Spleen (tissue), 11 donors: ENCODE measurements at regions not wholly inside any gene's neighbourhood (a gene's known extent, or its start where the extent isn't known, plus 50 kb on each side); places are given as distances from the start of the nearest gene placed in this dataset.

Experiments
- DNase-seq: peaks from one replicate; pipeline ENCODE4 v3.0.0-alpha.2; 2020
- H3K27ac ChIP-seq, 8 donors: fragments of 200-600 bp; sonication (generic) in 7 of 8; 1 replicate in 4 of 8; 2 replicates in 4 of 8; pipeline versions ENCODE4 v1.5.0 to v1.8.0; 2016 to 2021; ENCODE audit warnings: inconsistent platforms in 4 of 8, mild to moderate bottlenecking in 4 of 8, moderate library complexity in 1 of 8
- H3K27me3 ChIP-seq, 7 donors: fragments of 200-600 bp; sonication (generic) in 6 of 7; replicated peaks in 1 of 7; 1 replicate in 4 of 7; 2 replicates in 3 of 7; pipeline versions ENCODE4 v1.5.0 to v1.8.0; 2016 to 2021; ENCODE audit warnings: inconsistent platforms in 3 of 7, mild to moderate bottlenecking in 1 of 7
- H3K36me3 ChIP-seq, 6 donors: fragments of 200-600 bp; sonication (generic) in 5 of 6; 1 replicate in 4 of 6; 2 replicates in 2 of 6; pipeline versions ENCODE4 v1.5.0 to v1.8.0; 2016 to 2021; ENCODE audit warnings: inconsistent platforms in 2 of 6
- H3K4me1 ChIP-seq, 6 donors: fragments of 200-600 bp; sonication (generic) in 5 of 6; 1 replicate in 3 of 6; 2 replicates in 3 of 6; pipeline versions ENCODE4 v1.5.0 to v1.8.0; 2016 to 2021; ENCODE audit warnings: inconsistent platforms in 3 of 6
- H3K4me3 ChIP-seq, 8 donors: fragments of 200-600 bp; sonication (generic) in 7 of 8; 1 replicate in 4 of 8; 2 replicates in 4 of 8; pipeline versions ENCODE4 v1.5.0 to v1.8.0; 2016 to 2021; ENCODE audit warnings: inconsistent platforms in 4 of 8, mild to moderate bottlenecking in 4 of 8, moderate library complexity in 2 of 8
- H3K9me3 ChIP-seq, 8 donors: fragments of 200-600 bp; sonication (generic) in 7 of 8; 1 replicate in 4 of 8; 2 replicates in 4 of 8; pipeline versions ENCODE4 v1.5.0 to v1.8.0; 2016 to 2021; ENCODE audit warnings: inconsistent platforms in 4 of 8
- CTCF ChIP-seq, 11 experiments: fragments of 200-600 bp in 7 of 11; fragments of 450-650 bp in 4 of 11; sonication (generic) in 4 of 11; IDR thresholded peaks in 8 of 11; conservative IDR thresholded peaks in 3 of 11; 1 replicate in 7 of 11; 2 replicates in 4 of 11; pipeline versions ENCODE4 v1.4.0 to v1.8.0; 2016 to 2021; ENCODE audit warnings: antibody characterized with exemption in 11 of 11, inconsistent platforms in 4 of 11, mild to moderate bottlenecking in 1 of 11
- POLR2A ChIP-seq, 3 donors: fragments of 450-650 bp; IDR thresholded peaks; one replicate each; pipeline ENCODE4 v1.5.1; 2017; ENCODE audit warnings: antibody characterized with exemption in 3 of 3, mild to moderate bottlenecking in 1 of 3
- POLR2AphosphoS5 ChIP-seq, 3 donors: sonication (generic); formaldehyde crosslinking; IDR thresholded peaks; one replicate each; pipeline ENCODE4 v1.5.1; 2017; ENCODE audit warnings: antibody characterized with exemption in 3 of 3
- WGBS, 5 donors: extraction: QIAGEN DNeasy Blood & Tissue Kit in 3 of 5; methylation state at CpG; one replicate each; pipeline versions ENCODE4 v1.1.5 to v1.1.7; 2013 to 2018; 5-methylcytosine and 5-hydroxymethylcytosine counted together
- intact Hi-C: fragments of 100-400 bp; cut with DNase I; formaldehyde crosslinking; loops from one replicate; pipeline ENCODE4 v1.15.0; 2023; ENCODE audit warnings: low total_unique reads
- donor health status: healthy with polysubstance abuse.
- donor health status: DM: no; HTN: no; CAD: no; lungs with moderate emphysema.
- donor health status: DM: no; HTN: no; CAD: no.
- donor health status: Bipolar disorder and iron deficiency.
- donor health status: healthy.
- donor health status: DM: no; HTN: no; CAD: no.
- donor health status: DM: yes; HTN: yes; CAD: no.

DNA sequence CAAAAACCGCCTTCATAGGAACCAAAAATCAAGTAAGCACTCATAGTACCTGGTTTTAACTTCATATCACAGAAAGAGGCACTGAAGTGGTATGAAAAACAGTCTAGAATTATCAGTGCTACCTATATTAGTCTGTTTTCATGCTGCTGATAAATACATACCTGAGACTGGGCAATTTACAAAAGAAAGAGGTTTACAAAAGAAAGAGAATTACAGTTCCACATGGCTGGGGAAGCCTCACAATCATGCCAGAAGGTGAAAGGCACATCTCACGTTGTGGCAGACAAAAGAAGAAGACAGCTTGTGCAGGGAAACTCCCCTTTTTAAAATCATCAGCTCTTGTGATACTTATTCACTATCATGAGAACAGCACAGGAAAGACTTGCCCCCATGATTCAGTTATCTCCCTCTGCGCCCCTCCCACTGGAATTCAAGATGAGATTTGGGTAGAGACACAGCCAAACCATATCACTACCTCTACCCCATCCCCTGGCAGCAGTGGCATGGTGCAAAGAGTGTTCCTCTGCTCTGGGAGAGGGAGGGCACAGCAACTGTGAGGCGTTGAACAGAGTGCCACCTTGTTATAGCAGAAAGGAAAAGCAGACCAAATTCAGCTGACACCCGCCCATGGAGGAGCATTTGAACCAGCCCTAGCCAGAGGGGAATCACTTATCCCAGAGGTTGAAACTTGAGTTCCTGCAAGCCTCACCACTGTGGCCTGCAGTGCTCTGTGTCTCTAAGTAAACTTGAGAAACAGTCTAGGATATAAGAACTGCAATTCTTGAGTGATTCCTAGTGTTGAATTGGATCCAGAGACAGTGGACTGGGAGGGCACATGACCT lies 61.9 kb upstream of the PTPRZ1 start:
- no peak for DNase-seq
- H3K27me3 ChIP-seq = no peaks in the 10 kb centered on the region
- H3K4me1 ChIP-seq = no peaks in the 10 kb centered on the region
- TF ChIP-seq POLR2AphosphoS5 (IDR thresholded peaks at IDR 0.05) (no peak), CTCF (IDR thresholded peaks at IDR 0.05 in 8 of 11, conservative IDR thresholded peaks at IDR 0.05 in 3 of 11) (no peak), POLR2A (IDR thresholded peaks at IDR 0.05) (no peak)
- H3K36me3 ChIP-seq = no peaks in the 10 kb centered on the region
- no peak overlapping the region for H3K4me3 ChIP-seq
- WGBS, 5 donors = 46 to 66% (median 57%) methylated on average over 5 of the region's 5 CpGs
- intact Hi-C loops = no loop called here
- H3K9me3 ChIP-seq = peaks cover 0 to 25% (median 21%) of the 10 kb centered on the region in 8 donors
- no peak overlapping the region for H3K27ac ChIP-seq

DNA sequence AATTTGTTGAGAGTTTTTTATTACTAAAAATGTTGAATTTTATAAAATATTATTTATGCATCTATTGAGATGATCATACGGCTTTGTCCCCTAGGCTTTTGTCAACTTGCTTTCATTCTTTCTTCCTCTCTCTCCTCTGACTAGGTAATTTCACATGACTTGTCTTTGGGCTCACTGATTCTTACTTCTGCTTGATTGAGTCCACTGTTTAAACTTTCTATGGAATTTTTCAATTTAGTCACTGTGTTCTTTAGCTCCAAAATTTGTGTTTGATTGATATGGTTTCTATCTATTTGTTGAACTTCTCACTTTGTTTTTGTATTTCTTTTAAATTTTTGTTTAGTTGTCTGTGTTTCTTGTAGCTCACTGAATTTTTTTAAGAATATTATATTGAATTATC lies 65.9 kb upstream of the PTPRZ1 start:
- Histone ChIP-seq H3K4me3 (no peak overlapping the region), H3K27ac (no peak overlapping the region), H3K36me3 (no peaks in the 10 kb centered on the region), H3K4me1 (no peaks in the 10 kb centered on the region), H3K27me3 (no peaks in the 10 kb centered on the region), H3K9me3 (peaks cover 0 to 31% (median 22%) of the 10 kb centered on the region in 8 donors)
- no peak for DNase-seq
- 90 to 95% (median 94%) methylated on average over 1 of the region's 1 CpG for WGBS, 5 donors
- TF ChIP-seq POLR2AphosphoS5 (IDR thresholded peaks at IDR 0.05) (no peak), CTCF (IDR thresholded peaks at IDR 0.05 in 8 of 11, conservative IDR thresholded peaks at IDR 0.05 in 3 of 11) (no peak), POLR2A (IDR thresholded peaks at IDR 0.05) (no peak)
- intact Hi-C loops = no loop called here

DNA sequence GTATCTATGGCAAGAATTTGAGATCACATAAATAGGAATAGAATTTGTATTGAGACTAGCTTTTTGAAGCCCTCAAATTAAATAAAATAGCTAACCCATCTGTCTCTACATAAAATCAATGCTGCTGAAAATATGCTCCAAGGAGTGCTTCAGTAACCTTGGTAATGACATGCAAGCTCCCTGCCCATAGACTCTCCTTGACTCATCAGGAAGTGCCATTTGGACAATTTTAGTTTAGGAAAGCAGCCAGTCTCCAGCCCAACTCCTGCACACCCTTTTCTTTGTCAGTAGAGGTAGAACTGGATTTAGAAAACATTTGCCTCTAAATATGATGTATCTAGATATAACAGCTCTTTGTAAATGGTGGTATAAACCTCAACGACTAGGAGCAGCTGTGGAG lies 69.9 kb upstream of the PTPRZ1 start:
- Histone ChIP-seq H3K27ac (no peak overlapping the region), H3K4me3 (no peak overlapping the region), H3K4me1 (no peaks in the 10 kb centered on the region), H3K9me3 (peaks cover 0 to 29% (median 21%) of the 10 kb centered on the region in 8 donors), H3K27me3 (no peaks in the 10 kb centered on the region), H3K36me3 (no peaks in the 10 kb centered on the region)
- no peak for TF ChIP-seq POLR2AphosphoS5 (IDR thresholded peaks at IDR 0.05)
- TF ChIP-seq CTCF (IDR thresholded peaks at IDR 0.05 in 8 of 11, conservative IDR thresholded peaks at IDR 0.05 in 3 of 11) = no peak
- no peak for TF ChIP-seq POLR2A (IDR thresholded peaks at IDR 0.05)
- 65 to 80% (median 77%) methylated on average over 1 of the region's 1 CpG for WGBS, 5 donors
- no peak for DNase-seq
- intact Hi-C loops = no loop called here

- Histone ChIP-seq H3K36me3 (no peaks in the 10 kb centered on the region), H3K27ac (no peak overlapping the region), H3K9me3 (peaks cover 0 to 10% (median 2%) of the 10 kb centered on the region in 8 donors), H3K27me3 (no peaks in the 10 kb centered on the region), H3K4me1 (no peaks in the 10 kb centered on the region), H3K4me3 (no peak overlapping the region)
- TF ChIP-seq POLR2AphosphoS5 (IDR thresholded peaks at IDR 0.05) (no peak), CTCF (IDR thresholded peaks at IDR 0.05 in 8 of 11, conservative IDR thresholded peaks at IDR 0.05 in 3 of 11) (no peak), POLR2A (IDR thresholded peaks at IDR 0.05) (no peak)
- DNase-seq = no peak
- 85 to 95% (median 93%) methylated on average over 1 of the region's 1 CpG for WGBS, 5 donors
- intact Hi-C loops = no loop called here
Observed at GRCh38 chr7:121800916-121801675, 71.9 kb upstream of the PTPRZ1 start.
